Activated CD8-positive, alpha-beta T cell treated with anti-CD3 and anti-CD28 coated beads, Interleukin-2, amount 10 ng/mL, durations not matched to agents 7 days and 5 days (primary cell): ENCODE measurements at regions not wholly inside any gene's neighbourhood (a gene's known extent, or its start where the extent isn't known, plus 50 kb on each side); places are given as distances from the start of the nearest gene placed in this dataset.
A peak's percentile ranks its signal among the peaks of the same experiment; 100 is the strongest.

Experiments used
- ATAC-seq: fragments of 150-1000 bp; cut with Tn5 transposase; one replicate; pipeline ENCODE4 v1.10.0; 2021; ENCODE audit warnings: moderate library complexity
- CTCF ChIA-PET: fragments of 350-600 bp; sonication (Branson Sonifier 250); formaldehyde crosslinking; loops from one replicate; lab custom pipeline; 2021; ENCODE audit warnings: antibody characterized with exemption; lab: Charles Lee
- POLR2A ChIA-PET: fragments of 350-600 bp; sonication (Branson Sonifier 250); formaldehyde crosslinking; loops from one replicate; lab custom pipeline; 2021; ENCODE audit warnings: antibody characterized with exemption; lab: Charles Lee
- DNase-seq: peaks from one replicate; pipeline ENCODE4 v3.0.0-alpha.2; 2020
- H3K27ac Mint-ChIP-seq: one replicate; pipeline ENCODE4 v1.8.0; 2021; ENCODE audit warnings: mild to moderate bottlenecking, mixed read lengths
- H3K27me3 Mint-ChIP-seq: one replicate; pipeline ENCODE4 v1.8.0; 2021; ENCODE audit warnings: low read depth, mixed read lengths
- H3K36me3 Mint-ChIP-seq: one replicate; pipeline ENCODE4 v1.8.0; 2021; ENCODE audit warnings: low read depth, mixed read lengths
- H3K4me1 Mint-ChIP-seq: one replicate; pipeline ENCODE4 v1.8.0; 2021; ENCODE audit warnings: low read depth, mixed read lengths
- H3K4me3 Mint-ChIP-seq: one replicate; pipeline ENCODE4 v1.8.0; 2021; ENCODE audit warnings: mild to moderate bottlenecking, mixed read lengths
- H3K9me3 Mint-ChIP-seq: one replicate; pipeline ENCODE4 v1.8.0; 2022; ENCODE audit warnings: mixed read lengths; ENCODE audit not compliant: insufficient read depth

DNA sequence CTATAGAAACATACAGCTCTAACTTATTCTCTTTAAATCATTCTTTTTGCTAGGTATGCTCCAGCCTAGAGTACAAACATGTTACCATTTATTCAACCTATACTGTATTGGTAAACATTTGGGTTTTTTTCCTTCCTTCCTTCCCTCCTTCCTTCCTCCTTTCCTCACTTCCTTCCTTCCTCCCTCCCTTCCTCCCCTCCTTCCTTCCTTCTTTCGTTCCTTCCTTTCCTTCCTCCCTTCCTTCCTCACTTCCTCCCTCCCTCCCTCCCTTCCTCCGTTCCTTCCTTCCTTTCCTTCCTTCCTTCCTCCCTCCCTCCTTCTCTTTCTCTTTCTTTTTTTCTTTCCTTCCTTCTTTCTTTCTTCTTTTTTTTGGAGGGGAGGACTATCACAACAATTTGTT, 286.7 kb upstream of the PRKCQ start:
- DNase-seq: no peak
- no peaks in the 10 kb centered on the region for H3K9me3 Mint-ChIP-seq
- no peak for ATAC-seq
- no peaks in the 10 kb centered on the region for H3K4me1 Mint-ChIP-seq
- no peak overlapping the region for H3K4me3 Mint-ChIP-seq
- ChIA-PET POLR2A (no interaction called here), CTCF (no interaction called here)
- no peak overlapping the region for H3K27ac Mint-ChIP-seq
- no peaks in the 10 kb centered on the region for H3K36me3 Mint-ChIP-seq
- peaks cover 23% of the 10 kb centered on the region for H3K27me3 Mint-ChIP-seq

DNA sequence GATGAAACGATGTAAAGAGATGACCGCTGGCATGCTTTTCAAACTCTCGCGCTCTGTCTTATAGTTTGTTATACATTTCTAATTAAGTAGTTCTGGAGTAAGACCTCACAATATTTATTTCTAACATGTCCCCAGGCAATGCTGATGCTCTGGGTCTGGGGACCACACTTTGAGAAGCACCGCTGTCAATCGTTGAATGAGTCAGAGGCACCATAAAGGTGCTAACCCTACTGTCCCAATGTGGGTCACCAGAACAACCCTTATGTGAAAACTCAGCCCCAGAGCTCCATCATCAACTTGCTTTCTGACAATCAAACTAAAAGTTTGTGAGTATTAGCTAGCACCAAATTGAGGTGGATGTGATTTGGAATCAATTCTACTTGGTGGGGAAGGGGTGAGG, 284.1 kb upstream of the PRKCQ start:
- CTCF ChIA-PET: no interaction called here
- H3K27ac Mint-ChIP-seq: no peak overlapping the region

DNA sequence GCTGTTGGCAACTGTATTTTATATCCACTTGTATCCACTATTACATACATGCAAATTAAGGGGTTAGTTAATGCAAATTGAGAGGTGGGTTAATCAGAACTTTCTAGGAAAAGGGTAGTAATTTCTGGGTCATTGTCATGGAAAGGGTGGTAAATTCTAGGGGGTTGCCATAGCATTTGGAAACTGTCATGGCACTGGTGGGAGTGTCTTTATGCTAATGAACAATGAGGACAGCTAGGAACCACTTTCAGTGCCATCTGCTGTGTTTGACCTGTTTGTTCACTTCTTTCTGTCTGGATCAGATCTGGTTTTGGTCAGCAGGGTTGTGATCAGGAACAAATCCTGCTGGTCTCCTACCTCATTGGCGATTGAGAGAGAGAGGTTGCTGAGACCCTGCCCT, 283.3 kb upstream of the PRKCQ start:
- Mint-ChIP-seq H3K27me3 (peaks cover 16% of the 10 kb centered on the region), H3K27ac (no peak overlapping the region), H3K36me3 (no peaks in the 10 kb centered on the region), H3K4me3 (no peak overlapping the region), H3K4me1 (no peaks in the 10 kb centered on the region), H3K9me3 (no peaks in the 10 kb centered on the region)
- ChIA-PET CTCF (no interaction called here), POLR2A (no interaction called here)
- ATAC-seq (no peak), DNase-seq (no peak)

More for the DNA sequence above, 284.1 kb upstream of the PRKCQ start:
- Mint-ChIP-seq H3K9me3 (no peaks in the 10 kb centered on the region), H3K4me1 (no peaks in the 10 kb centered on the region), H3K4me3 (no peak overlapping the region), H3K36me3 (no peaks in the 10 kb centered on the region), H3K27me3 (peaks cover 20% of the 10 kb centered on the region)
- DNase-seq (no peak), ATAC-seq (no peak)
- POLR2A ChIA-PET: no interaction called here

DNA sequence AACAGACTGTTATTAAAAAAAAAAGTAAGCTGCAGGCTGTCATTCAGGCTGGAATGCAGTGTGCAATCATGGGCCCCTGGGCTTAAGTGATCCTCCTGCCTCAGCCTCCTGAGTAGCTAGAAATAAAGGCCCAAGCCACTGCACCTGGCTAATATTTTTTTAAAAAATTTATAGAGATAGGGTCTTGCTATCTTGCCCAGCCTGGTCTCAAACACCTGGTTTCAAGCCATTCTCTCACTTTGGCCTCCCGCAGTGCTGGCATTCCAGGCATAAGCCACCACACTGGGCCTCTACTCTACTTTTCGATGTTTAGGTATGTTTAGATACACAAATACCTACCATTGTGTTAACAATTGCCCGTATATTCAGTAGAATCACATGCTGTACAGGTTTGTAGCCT, 270.4 kb upstream of the PRKCQ start:
- no peak overlapping the region for H3K4me3 Mint-ChIP-seq
- peaks cover 17% of the 10 kb centered on the region for H3K27me3 Mint-ChIP-seq
- POLR2A ChIA-PET: no interaction called here
- no peaks in the 10 kb centered on the region for H3K36me3 Mint-ChIP-seq
- no peak for ATAC-seq
- H3K4me1 Mint-ChIP-seq: no peaks in the 10 kb centered on the region
- no peak overlapping the region for H3K27ac Mint-ChIP-seq
- no peak for DNase-seq
- CTCF ChIA-PET: no interaction called here
- no peaks in the 10 kb centered on the region for H3K9me3 Mint-ChIP-seq

DNA sequence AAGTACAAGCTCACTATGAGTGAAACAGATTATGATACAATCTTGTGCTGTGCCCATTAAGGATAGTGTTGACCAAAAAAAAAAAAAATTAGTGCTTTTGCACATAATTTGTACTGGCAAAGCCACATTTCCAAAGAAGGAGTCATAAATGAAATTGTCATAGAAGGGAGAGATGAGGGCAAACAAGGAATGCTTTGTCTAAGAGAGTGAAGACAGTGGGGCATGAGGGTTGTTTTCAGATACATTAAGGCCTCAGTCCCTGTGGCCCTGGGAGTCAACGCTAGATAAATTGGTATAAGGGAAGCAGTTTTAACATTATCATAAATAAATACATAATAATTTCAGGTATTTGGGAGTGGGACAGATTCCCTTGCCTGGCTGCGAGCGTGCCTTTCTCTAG, 267.5 kb upstream of the PRKCQ start:
- POLR2A ChIA-PET: interaction anchor here (0.7 kb wide), 1 partner anchor 31 kb away, joined by 3 read pairs; no protein-coding TSS in a partner anchor
- no peak for ATAC-seq
- H3K9me3 Mint-ChIP-seq: no peaks in the 10 kb centered on the region
- no peak overlapping the region for H3K27ac Mint-ChIP-seq
- CTCF ChIA-PET: no interaction called here
- H3K4me3 Mint-ChIP-seq: no peak overlapping the region
- no peaks in the 10 kb centered on the region for H3K36me3 Mint-ChIP-seq
- H3K4me1 Mint-ChIP-seq: peaks cover 4% of the 10 kb centered on the region
- DNase-seq: no peak
- H3K27me3 Mint-ChIP-seq: peaks cover 17% of the 10 kb centered on the region

DNA sequence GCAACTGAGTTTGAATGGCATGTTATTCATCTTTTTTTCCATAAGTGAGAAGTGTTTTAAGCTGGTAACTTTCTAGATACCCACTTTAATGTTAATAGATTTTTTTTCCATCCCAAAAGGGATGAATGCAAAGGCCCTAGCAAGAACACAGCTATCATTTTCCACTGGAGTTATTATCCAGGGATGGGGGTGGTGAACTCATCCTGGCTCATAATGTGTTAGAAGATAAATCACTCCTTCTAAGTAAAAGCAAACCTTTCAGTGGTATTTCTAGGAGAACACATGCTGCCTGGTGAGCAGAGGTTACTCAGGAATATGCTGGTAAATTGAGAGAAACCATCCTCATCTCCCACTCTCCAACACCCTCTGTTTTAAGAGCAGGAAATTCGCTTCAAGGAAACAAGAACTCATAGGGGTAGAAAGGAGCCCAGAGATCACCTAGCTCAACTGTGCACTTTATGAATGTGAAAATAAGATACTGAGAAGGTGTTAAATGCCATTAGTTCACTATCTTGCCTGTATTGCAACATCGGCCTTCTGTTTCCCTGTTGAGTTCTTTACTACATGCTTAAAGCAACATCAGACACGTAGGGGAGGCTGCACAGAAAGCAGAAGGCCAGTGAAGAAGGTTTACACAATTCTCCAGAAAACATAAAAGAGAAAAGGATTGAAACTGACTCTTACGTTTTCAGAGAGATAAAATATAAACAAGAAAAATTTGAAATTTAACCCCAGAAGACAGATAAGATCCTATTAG, 264.0 kb upstream of the PRKCQ start:
- ATAC-seq (no peak), DNase-seq (no peak)
- Mint-ChIP-seq H3K4me3 (no peak overlapping the region), H3K4me1 (peaks cover 4% of the 10 kb centered on the region), H3K9me3 (no peaks in the 10 kb centered on the region), H3K36me3 (no peaks in the 10 kb centered on the region), H3K27me3 (peaks cover 15% of the 10 kb centered on the region), H3K27ac (no peak overlapping the region)
- CTCF ChIA-PET: no interaction called here
- POLR2A ChIA-PET: no interaction called here

DNA sequence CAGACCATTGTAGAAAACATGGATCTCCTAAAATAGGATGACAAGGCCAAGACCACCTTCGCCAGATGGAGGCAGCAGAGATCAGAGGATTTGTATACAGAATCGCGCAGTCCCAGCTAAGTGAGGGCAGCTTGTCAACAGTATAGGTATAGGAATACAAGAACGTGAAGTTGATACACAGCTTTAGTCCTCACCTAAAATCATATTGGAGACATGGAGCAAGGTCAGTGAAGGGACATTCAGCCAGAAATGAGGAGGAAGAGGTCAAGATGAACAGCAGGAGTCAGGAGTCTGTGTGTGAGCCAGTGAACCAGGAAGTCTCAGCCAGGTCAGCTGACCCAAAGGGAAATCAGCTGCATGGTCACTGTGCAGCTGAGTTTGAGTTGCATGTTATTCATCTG, 263.4 kb upstream of the PRKCQ start:
- H3K27ac Mint-ChIP-seq: no peak overlapping the region
- DNase-seq: peak; percentile 29
- H3K4me3 Mint-ChIP-seq: no peak overlapping the region
- ATAC-seq: no peak
- peaks cover 4% of the 10 kb centered on the region for H3K4me1 Mint-ChIP-seq
- no peaks in the 10 kb centered on the region for H3K9me3 Mint-ChIP-seq
- ChIA-PET POLR2A (no interaction called here), CTCF (no interaction called here)
- H3K36me3 Mint-ChIP-seq: no peaks in the 10 kb centered on the region
- peaks cover 17% of the 10 kb centered on the region for H3K27me3 Mint-ChIP-seq

DNA sequence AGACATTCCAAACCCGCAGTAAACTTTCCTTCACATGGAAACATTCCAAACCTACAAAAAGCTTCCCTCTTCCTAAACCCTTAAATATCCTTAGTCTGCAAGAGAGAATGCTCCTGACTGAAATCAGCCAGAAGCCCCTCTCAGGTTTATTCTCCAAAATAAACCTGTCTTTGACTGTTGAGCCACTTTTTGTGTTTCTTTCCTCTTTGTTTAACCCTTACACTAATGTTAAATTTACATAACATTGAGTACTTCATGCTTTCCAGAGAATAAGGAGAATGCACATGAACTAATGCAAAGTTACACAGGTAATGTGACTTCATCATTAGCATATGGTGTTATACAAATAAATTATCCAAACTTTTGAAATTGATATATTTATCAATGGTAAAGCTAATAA, 262.6 kb upstream of the PRKCQ start:
- POLR2A ChIA-PET: no interaction called here
- no peaks in the 10 kb centered on the region for H3K36me3 Mint-ChIP-seq
- no peak overlapping the region for H3K4me3 Mint-ChIP-seq

DNA sequence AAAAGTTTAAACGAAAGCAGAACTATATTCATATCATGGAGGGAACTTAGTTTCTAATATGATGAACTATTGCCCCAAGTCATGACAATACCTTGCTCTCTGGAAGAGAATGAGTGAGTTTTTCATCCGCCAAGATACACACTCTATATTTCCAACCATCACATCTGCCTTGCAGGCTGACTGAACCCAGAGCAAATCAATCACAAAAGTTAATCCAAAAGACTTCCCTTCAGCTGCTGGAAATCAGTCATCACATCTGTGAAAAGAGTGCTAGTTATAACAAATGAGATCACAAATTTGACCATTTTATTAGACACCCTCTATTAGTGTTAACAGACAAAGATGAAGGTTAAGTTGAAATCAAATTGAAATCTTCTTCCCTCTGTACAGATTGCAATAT, 261.7 kb upstream of the PRKCQ start:
- CTCF ChIA-PET: interaction anchor here (1.0 kb wide), 1 partner anchor 280 kb away, joined by 3 read pairs; no protein-coding TSS in a partner anchor

More for the DNA sequence above, 262.6 kb upstream of the PRKCQ start:
- DNase-seq (no peak), ATAC-seq (no peak)
- H3K9me3 Mint-ChIP-seq: no peaks in the 10 kb centered on the region
- H3K27ac Mint-ChIP-seq: no peak overlapping the region
- peaks cover 18% of the 10 kb centered on the region for H3K27me3 Mint-ChIP-seq
- H3K4me1 Mint-ChIP-seq: peaks cover 4% of the 10 kb centered on the region
- CTCF ChIA-PET: no interaction called here

DNA sequence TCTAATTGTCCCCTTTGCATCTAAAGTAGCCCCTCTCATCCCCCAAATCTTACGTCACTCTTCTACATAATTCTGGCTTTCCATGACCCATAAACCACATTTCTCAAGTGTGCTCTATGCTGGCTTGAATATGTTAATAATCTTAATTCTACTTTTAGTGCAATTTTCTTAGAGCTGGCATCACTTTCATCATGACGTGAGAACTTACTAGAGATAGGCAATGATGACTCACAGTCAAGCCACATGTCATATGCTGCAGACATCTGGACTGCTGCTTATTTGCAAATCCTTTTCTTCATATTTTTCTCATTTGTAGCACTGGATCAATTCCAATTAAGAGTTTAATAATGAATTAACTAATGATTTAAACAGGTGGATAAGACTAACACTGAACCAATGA, 260.7 kb upstream of the PRKCQ start:
- Mint-ChIP-seq H3K36me3 (no peaks in the 10 kb centered on the region), H3K27me3 (peaks cover 15% of the 10 kb centered on the region), H3K4me1 (peaks cover 4% of the 10 kb centered on the region), H3K27ac (no peak overlapping the region), H3K9me3 (no peaks in the 10 kb centered on the region), H3K4me3 (no peak overlapping the region)
- ATAC-seq: no peak
- DNase-seq: no peak
- POLR2A ChIA-PET: no interaction called here
- CTCF ChIA-PET: no interaction called here

More for the DNA sequence above, 261.7 kb upstream of the PRKCQ start:
- Mint-ChIP-seq H3K36me3 (no peaks in the 10 kb centered on the region), H3K4me3 (no peak overlapping the region), H3K4me1 (peaks cover 4% of the 10 kb centered on the region), H3K27me3 (peaks cover 15% of the 10 kb centered on the region), H3K9me3 (no peaks in the 10 kb centered on the region), H3K27ac (no peak overlapping the region)
- ATAC-seq (no peak), DNase-seq (no peak)
- POLR2A ChIA-PET: no interaction called here

DNA sequence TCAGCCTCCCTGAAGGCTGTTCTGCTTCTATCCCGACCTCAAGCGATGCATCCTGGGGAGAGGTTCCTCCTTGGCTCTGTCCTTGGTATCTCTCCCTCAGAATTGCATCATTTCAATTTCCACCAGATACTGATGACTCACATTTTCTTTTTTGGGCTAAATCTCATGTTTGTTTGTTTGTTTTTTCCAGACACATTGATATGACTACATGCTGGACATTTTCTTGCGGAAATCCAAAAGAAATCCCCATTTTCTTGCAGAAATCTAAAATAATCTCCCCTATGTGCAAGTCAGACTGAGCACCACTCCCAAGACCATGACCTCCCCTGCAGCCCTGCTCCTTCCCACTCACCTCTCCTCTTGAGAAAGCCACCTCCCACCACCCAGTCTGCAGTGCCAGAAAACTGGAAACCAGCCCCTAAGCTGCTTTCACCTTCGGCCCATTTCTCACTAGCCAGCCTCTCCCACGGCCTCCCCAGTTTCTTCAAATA, 260.2 kb upstream of the PRKCQ start:
- CTCF ChIA-PET: no interaction called here

DNA sequence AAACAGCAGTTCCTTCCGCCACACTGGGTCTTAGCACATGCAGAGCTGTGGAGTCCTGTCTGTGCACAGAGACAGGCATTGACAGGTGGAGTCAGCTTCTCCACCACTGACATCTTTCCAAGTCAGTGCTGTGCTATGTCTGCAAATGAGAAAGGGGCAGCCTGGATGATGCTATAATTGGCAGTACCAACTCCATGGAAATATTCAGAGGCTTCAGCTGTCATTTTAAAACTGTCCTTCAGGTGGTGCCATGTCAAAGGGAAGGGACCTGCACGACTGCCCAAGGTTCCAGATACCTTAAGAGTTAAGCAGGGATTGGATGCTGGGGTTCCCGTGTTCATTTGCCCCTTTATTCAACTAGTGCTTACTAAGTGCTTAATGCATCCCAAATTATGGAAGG, 258.0 kb upstream of the PRKCQ start:
- Mint-ChIP-seq H3K36me3 (no peaks in the 10 kb centered on the region), H3K4me1 (no peaks in the 10 kb centered on the region), H3K4me3 (no peak overlapping the region), H3K27me3 (peaks cover 16% of the 10 kb centered on the region), H3K9me3 (no peaks in the 10 kb centered on the region), H3K27ac (no peak overlapping the region)
- CTCF ChIA-PET: interaction anchor here (0.9 to 1.6 kb wide), 5 partner anchors 82 to 599 kb away, joined by 3 to 5 read pairs (median 3); partner anchors contain the start of gene SFMBT2
- DNase-seq (peak; percentile 31), ATAC-seq (peak; percentile 47)
- POLR2A ChIA-PET: no interaction called here

More for the DNA sequence above, 260.2 kb upstream of the PRKCQ start:
- H3K4me3 Mint-ChIP-seq: no peak overlapping the region
- peaks cover 15% of the 10 kb centered on the region for H3K27me3 Mint-ChIP-seq
- H3K4me1 Mint-ChIP-seq: peaks cover 4% of the 10 kb centered on the region
- no peak overlapping the region for H3K27ac Mint-ChIP-seq
- DNase-seq (no peak), ATAC-seq (no peak)
- no peaks in the 10 kb centered on the region for H3K9me3 Mint-ChIP-seq
- POLR2A ChIA-PET: no interaction called here
- no peaks in the 10 kb centered on the region for H3K36me3 Mint-ChIP-seq
